ENCODE measurements at regions not wholly inside any gene's neighbourhood (a gene's known extent, or its start where the extent isn't known, plus 50 kb on each side); places are given as distances from the start of the nearest gene placed in this dataset.

DNA sequence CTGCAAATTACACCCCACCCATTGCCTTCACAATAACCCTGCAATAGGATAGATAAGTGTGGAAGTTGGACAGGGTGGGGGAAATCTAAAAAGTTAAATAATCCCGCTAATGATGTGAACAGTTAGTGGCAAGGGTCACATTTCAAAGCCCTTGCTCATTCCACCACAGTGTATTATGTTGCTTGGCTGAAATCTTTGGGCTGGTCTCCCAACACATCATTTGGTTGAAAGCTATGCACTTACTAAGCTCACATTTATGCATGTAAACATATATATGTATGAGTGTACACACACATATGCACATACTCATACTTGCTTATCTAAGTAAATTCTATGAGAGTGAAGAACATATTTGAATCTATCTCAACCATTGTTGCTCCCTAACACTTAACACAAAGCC, 197.8 kb downstream of the RDH14 start:
- TF ChIP-seq CTCF (IDR thresholded peaks at IDR 0.05 in 8 of 11, conservative IDR thresholded peaks at IDR 0.05 in 3 of 11): no peak
- TF ChIP-seq POLR2AphosphoS5 (IDR thresholded peaks at IDR 0.05): no peak
- TF ChIP-seq POLR2A (IDR thresholded peaks at IDR 0.05): no peak

All from spleen (tissue), 7 donors.